ENCODE measurements at regions not wholly inside any gene's neighbourhood (a gene's known extent, or its start where the extent isn't known, plus 50 kb on each side); places are given as distances from the start of the nearest gene placed in this dataset.

- TF ChIP-seq, protein P1, sequence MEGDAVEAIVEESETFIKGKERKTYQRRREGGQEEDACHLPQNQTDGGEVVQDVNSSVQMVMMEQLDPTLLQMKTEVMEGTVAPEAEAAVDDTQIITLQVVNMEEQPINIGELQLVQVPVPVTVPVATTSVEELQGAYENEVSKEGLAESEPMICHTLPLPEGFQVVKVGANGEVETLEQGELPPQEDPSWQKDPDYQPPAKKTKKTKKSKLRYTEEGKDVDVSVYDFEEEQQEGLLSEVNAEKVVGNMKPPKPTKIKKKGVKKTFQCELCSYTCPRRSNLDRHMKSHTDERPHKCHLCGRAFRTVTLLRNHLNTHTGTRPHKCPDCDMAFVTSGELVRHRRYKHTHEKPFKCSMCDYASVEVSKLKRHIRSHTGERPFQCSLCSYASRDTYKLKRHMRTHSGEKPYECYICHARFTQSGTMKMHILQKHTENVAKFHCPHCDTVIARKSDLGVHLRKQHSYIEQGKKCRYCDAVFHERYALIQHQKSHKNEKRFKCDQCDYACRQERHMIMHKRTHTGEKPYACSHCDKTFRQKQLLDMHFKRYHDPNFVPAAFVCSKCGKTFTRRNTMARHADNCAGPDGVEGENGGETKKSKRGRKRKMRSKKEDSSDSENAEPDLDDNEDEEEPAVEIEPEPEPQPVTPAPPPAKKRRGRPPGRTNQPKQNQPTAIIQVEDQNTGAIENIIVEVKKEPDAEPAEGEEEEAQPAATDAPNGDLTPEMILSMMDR (IDR thresholded peaks at IDR 0.05; ENCODE audit: borderline replicate concordance, extremely low read depth, low read length, poor library complexity, severe bottlenecking) = no peak
- TF ChIP-seq EZH2 (IDR thresholded peaks at IDR 0.05; ENCODE audit: borderline replicate concordance, low read depth, low read length, severe bottlenecking) = no peak
These were observed 428.7 kb upstream of the AKR1E2 start for GRCh38 chr10:4397337-4397736.

All from DND-41 (cell line).